Stimulated activated CD8-positive, alpha-beta memory T cell treated with anti-CD3 and anti-CD28 coated beads, Interleukin-7, amount 100 ng/mL, for 24 hours (primary cell): ENCODE measurements at regions not wholly inside any gene's neighbourhood (a gene's known extent, or its start where the extent isn't known, plus 50 kb on each side); places are given as distances from the start of the nearest gene placed in this dataset.

ENCODE experiments used
- DNase-seq: peaks from one replicate; pipeline ENCODE4 v3.0.0-alpha.2; 2020; ENCODE audit warnings: low read depth

- DNase-seq = no peak
These were observed 510.4 kb downstream of the PSAT1 start for GRCh38 chr9:78807286-78807685.

- DNase-seq = no peak
These were observed 511.1 kb downstream of the PSAT1 start for GRCh38 chr9:78808048-78808447.

- no peak for DNase-seq
These were observed 514.8 kb downstream of the PSAT1 start for GRCh38 chr9:78811622-78812276.

GRCh38 chr9:78812665-78813064, 515.7 kb downstream of the PSAT1 start:
- no peak for DNase-seq

- no peak for DNase-seq
These were observed 516.8 kb downstream of the PSAT1 start for GRCh38 chr9:78813602-78814180.

- no peak for DNase-seq
These were observed 524.3 kb downstream of the PSAT1 start for GRCh38 chr9:78821126-78821822.

- DNase-seq = no peak
These were observed 529.6 kb downstream of the PSAT1 start for GRCh38 chr9:78826527-78826926.

GRCh38 chr9:78828521-78828920, 531.6 kb downstream of the PSAT1 start:
- DNase-seq = no peak

GRCh38 chr9:78830301-78830700, 533.4 kb downstream of the PSAT1 start:
- no peak for DNase-seq

GRCh38 chr9:78831726-78832125, 534.8 kb downstream of the PSAT1 start:
- no peak for DNase-seq

- DNase-seq = no peak
These were observed 539.1 kb downstream of the PSAT1 start for GRCh38 chr9:78835928-78836450.

GRCh38 chr9:78839252-78839651, 542.3 kb downstream of the PSAT1 start:
- DNase-seq = no peak

GRCh38 chr9:78848061-78848460, 551.1 kb downstream of the PSAT1 start:
- no peak for DNase-seq

- DNase-seq = no peak
These were observed 559.2 kb downstream of the PSAT1 start for GRCh38 chr9:78856144-78856543.

- no peak for DNase-seq
These were observed 559.9 kb downstream of the PSAT1 start for GRCh38 chr9:78856781-78857180.

- no peak for DNase-seq
These were observed 560.7 kb downstream of the PSAT1 start for GRCh38 chr9:78857373-78858225.

GRCh38 chr9:78858266-78858665, 561.3 kb downstream of the PSAT1 start:
- DNase-seq = no peak

GRCh38 chr9:78860801-78861475, 564.0 kb downstream of the PSAT1 start:
- DNase-seq = no peak

- no peak for DNase-seq
These were observed 566.6 kb downstream of the PSAT1 start for GRCh38 chr9:78863531-78863930.

- DNase-seq = no peak
These were observed 568.8 kb downstream of the PSAT1 start for GRCh38 chr9:78865737-78866136.

- no peak for DNase-seq
These were observed 569.5 kb downstream of the PSAT1 start for GRCh38 chr9:78866207-78867132.
